Colonic mucosa (tissue), 4 donors: ENCODE measurements at regions not wholly inside any gene's neighbourhood (a gene's known extent, or its start where the extent isn't known, plus 50 kb on each side); places are given as distances from the start of the nearest gene placed in this dataset.
"Not testable (repeated sequence)": the region's sequence is repeated elsewhere in the genome, so short reads cannot be mapped to it uniquely, and the experiment has no call there.

Experiments used
- DNase-seq: peaks from one replicate; pipeline ENCODE4 v3.0.0-alpha.2; 2020
- H3K27ac ChIP-seq: fragments of 200-600 bp; one replicate; pipeline ENCODE4 v1.8.0; 2021
- H3K27me3 ChIP-seq: fragments of 200-600 bp; one replicate; pipeline ENCODE4 v1.8.0; 2021
- H3K36me3 ChIP-seq: fragments of 200-600 bp; one replicate; pipeline ENCODE4 v1.8.0; 2021
- H3K4me1 ChIP-seq: fragments of 200-600 bp; one replicate; pipeline ENCODE4 v1.8.0; 2021; ENCODE audit warnings: mild to moderate bottlenecking
- H3K4me3 ChIP-seq: fragments of 200-600 bp; one replicate; pipeline ENCODE4 v1.8.0; 2021
- H3K9ac ChIP-seq, 2 donors: one replicate each; pipeline ENCODE4 v1.7.0; 2013; ENCODE audit warnings: control low read depth in 2 of 2, low read depth in 2 of 2, low read length in 2 of 2
- H3K9me3 ChIP-seq: fragments of 200-600 bp; one replicate; pipeline ENCODE4 v1.8.0; 2021
- CTCF ChIP-seq: fragments of 200-600 bp; IDR thresholded peaks from one replicate; pipeline ENCODE4 v1.8.0; 2022; ENCODE audit warnings: antibody characterized with exemption, mild to moderate bottlenecking
- intact Hi-C: fragments of 100-400 bp; cut with DNase I; formaldehyde crosslinking; loops from one replicate; pipeline ENCODE4 v1.14.1; 2022
- donor health status: healthy.
- donor health status: DM: no; HTN: no; CAD: no.
- donor health status: DM: no; HTN: no; CAD: no.

DNA sequence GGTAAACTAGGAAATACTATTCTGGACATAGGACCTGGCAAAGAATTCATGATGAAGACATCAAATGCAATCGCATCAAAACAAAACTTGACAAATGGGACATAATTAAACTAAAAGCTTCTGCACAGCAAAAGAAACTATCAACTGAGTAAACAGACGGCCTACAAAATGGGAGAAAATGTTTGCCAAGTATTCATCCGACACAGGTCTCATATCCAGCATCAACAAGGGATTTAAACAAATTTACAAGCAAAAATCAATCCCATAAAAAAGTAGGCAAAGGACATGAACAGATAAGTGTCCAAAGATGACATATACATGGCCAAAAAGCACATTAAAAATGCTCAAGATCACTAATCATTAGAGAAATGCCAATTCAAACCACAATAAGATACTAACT is 1088.9 kb downstream of the NAALADL2 start:
- intact Hi-C loops = no loop called here
- no peaks in the 10 kb centered on the region for H3K4me1 ChIP-seq
- H3K27ac ChIP-seq = no peak overlapping the region
- no peak for DNase-seq
- no peak overlapping the region for H3K4me3 ChIP-seq
- no peak overlapping the region for H3K9ac ChIP-seq
- TF ChIP-seq CTCF = no peak
- no peaks in the 10 kb centered on the region for H3K9me3 ChIP-seq
- no peaks in the 10 kb centered on the region for H3K27me3 ChIP-seq
- H3K36me3 ChIP-seq = no peaks in the 10 kb centered on the region

- Histone ChIP-seq H3K27ac (no peak overlapping the region), H3K4me3 (no peak overlapping the region), H3K9me3 (no peaks in the 10 kb centered on the region), H3K9ac (no peak overlapping the region), H3K27me3 (no peaks in the 10 kb centered on the region), H3K4me1 (no peaks in the 10 kb centered on the region), H3K36me3 (no peaks in the 10 kb centered on the region)
- peak; percentile 22 for DNase-seq
- intact Hi-C loops = no loop called here
- TF ChIP-seq CTCF = no peak
Observed at GRCh38 chr3:175941352-175941751, 1082.2 kb downstream of the NAALADL2 start.

- Histone ChIP-seq H3K36me3 (no peaks in the 10 kb centered on the region), H3K9ac (no peak overlapping the region), H3K9me3 (no peaks in the 10 kb centered on the region), H3K4me1 (no peaks in the 10 kb centered on the region), H3K27me3 (no peaks in the 10 kb centered on the region), H3K4me3 (no peak overlapping the region), H3K27ac (no peak overlapping the region)
- no peak for DNase-seq
- intact Hi-C loops = no loop called here
- TF ChIP-seq CTCF = no peak
Observed at GRCh38 chr3:175940881-175941280, 1081.7 kb downstream of the NAALADL2 start.

- H3K4me3 ChIP-seq = no peak overlapping the region
- no peak overlapping the region for H3K9ac ChIP-seq
- no peak for TF ChIP-seq CTCF
- no peaks in the 10 kb centered on the region for H3K4me1 ChIP-seq
- no peaks in the 10 kb centered on the region for H3K36me3 ChIP-seq
- no peaks in the 10 kb centered on the region for H3K9me3 ChIP-seq
- intact Hi-C loops = no loop called here
- DNase-seq = no peak
- no peaks in the 10 kb centered on the region for H3K27me3 ChIP-seq
- no peak overlapping the region for H3K27ac ChIP-seq
Observed at GRCh38 chr3:175940243-175940642, 1081.1 kb downstream of the NAALADL2 start.

DNA sequence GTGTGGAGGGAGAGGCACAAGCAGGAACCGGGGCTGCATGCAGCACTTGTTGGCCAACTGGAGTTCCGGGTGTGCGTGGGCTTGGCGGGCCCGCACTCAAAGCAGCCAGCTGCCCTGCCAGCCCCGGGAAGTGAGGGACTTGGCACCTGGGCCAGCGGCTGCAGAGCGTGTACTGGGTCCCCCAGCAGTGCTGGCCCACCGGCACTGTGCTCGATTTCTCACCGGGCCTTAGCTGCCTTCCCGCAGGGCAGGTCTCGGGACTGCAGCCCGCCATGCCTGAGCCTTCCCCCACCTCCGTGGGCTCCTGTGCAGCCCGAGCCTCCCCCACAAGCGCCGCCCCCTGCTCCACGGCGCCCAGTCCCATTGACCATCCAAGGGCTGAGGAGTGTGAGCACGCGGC is 1078.2 kb downstream of the NAALADL2 start:
- H3K4me3 ChIP-seq, intact Hi-C loops, H3K9ac ChIP-seq, H3K4me1 ChIP-seq, DNase-seq, H3K27ac ChIP-seq, H3K36me3 ChIP-seq, H3K27me3 ChIP-seq, H3K9me3 ChIP-seq: not testable (repeated sequence)

- TF ChIP-seq CTCF = no peak
Observed at GRCh38 chr3:175932586-175932985, 1073.5 kb downstream of the NAALADL2 start.

More at GRCh38 chr3:175932586-175932985, 1073.5 kb downstream of the NAALADL2 start:
- no peaks in the 10 kb centered on the region for H3K9me3 ChIP-seq
- no peak overlapping the region for H3K27ac ChIP-seq
- H3K36me3 ChIP-seq = no peaks in the 10 kb centered on the region
- no peaks in the 10 kb centered on the region for H3K27me3 ChIP-seq
- intact Hi-C loops = no loop called here
- H3K4me1 ChIP-seq = no peaks in the 10 kb centered on the region
- H3K9ac ChIP-seq = no peak overlapping the region
- no peak overlapping the region for H3K4me3 ChIP-seq
- no peak for DNase-seq
